Endothelial cell of umbilical vein (primary cell): ENCODE measurements at regions not wholly inside any gene's neighbourhood (a gene's known extent, or its start where the extent isn't known, plus 50 kb on each side); places are given as distances from the start of the nearest gene placed in this dataset.

ENCODE experiments used
- BruUV-seq: library from RNA; stranded (reverse); fragments of 400-500 nt; replicated peaks from 2 replicates; lab custom pipeline; 2021; lab: Mats Ljungman, UMichigan
- CTCF ChIA-PET: fragments of 300-600, 350-600 bp; sonication (Branson Sonifier 250); formaldehyde crosslinking; loops from one replicate; lab custom pipeline; 2021; ENCODE audit warnings: antibody characterized with exemption, inconsistent platforms; lab: Charles Lee
- POLR2A ChIA-PET: fragments of 300-600, 350-600 bp; sonication (Branson Sonifier 250); formaldehyde crosslinking; loops from one replicate; lab custom pipeline; 2021; ENCODE audit warnings: antibody characterized with exemption, inconsistent platforms; lab: Charles Lee
- DNase-seq: peaks from one replicate; pipeline ENCODE4 v3.0.0-alpha.2; 2011; ENCODE audit warnings: low read depth, low spot score
- FAIRE-seq: peaks from 2 replicates; lab custom pipeline; 2011; peaks lifted over from hg19 to GRCh38; lab: Jason Lieb, UNC
- H2AFZ ChIP-seq: 2 replicates; pipeline ENCODE4 v1.6.0; 2012; ENCODE audit warnings: low read depth, low read length, control low read depth, inconsistent platforms
- H3K27ac ChIP-seq: 2 replicates; pipeline ENCODE4 v1.5.1; 2011; ENCODE audit warnings: low read depth, mild to moderate bottlenecking, control low read depth, low read length, moderate library complexity; ENCODE audit not compliant: insufficient read depth
- H3K27me3 ChIP-seq, 2 experiments: 2 replicates each; pipeline versions ENCODE4 v1.6.0 to v1.6.1; 2011; ENCODE audit warnings: low read length in 2 of 2, mixed read lengths in 1 of 2; ENCODE audit not compliant: control insufficient read depth in 2 of 2, insufficient read depth in 2 of 2
- H3K36me3 ChIP-seq, 2 experiments: 2 replicates in 1 of 2; 3 replicates in 1 of 2; pipeline ENCODE4 v1.5.1; 2011; ENCODE audit warnings: low read length in 2 of 2, mild to moderate bottlenecking in 1 of 2, moderate library complexity in 1 of 2; ENCODE audit not compliant: control insufficient read depth in 2 of 2, insufficient read depth in 2 of 2; ENCODE audit errors: extremely low read depth in 1 of 2
- H3K4me1 ChIP-seq: 3 replicates; pipeline ENCODE4 v1.5.1; 2011; ENCODE audit warnings: mild to moderate bottlenecking, low read length; ENCODE audit not compliant: control insufficient read depth, insufficient read depth; ENCODE audit errors: extremely low read depth
- H3K4me2 ChIP-seq: 2 replicates; pipeline ENCODE4 v1.6.1; 2011; ENCODE audit warnings: low read length, control low read depth, mixed read lengths; ENCODE audit not compliant: insufficient read depth
- H3K4me3 ChIP-seq, 3 experiments: fragments of 200-600 bp in 1 of 3; sonication (generic), shearing (Covaris generic) in 1 of 3; replicated peaks in 1 of 3; 2 replicates each; pipeline ENCODE4 v1.5.1; 2011 to 2016; ENCODE audit warnings: control low read depth in 3 of 3, low read length in 3 of 3, mild to moderate bottlenecking in 2 of 3, inconsistent platforms in 1 of 3, low read depth in 1 of 3, moderate library complexity in 1 of 3; ENCODE audit not compliant: insufficient read depth in 1 of 3
- H3K79me2 ChIP-seq: 2 replicates; pipeline ENCODE4 v1.6.0; 2012; ENCODE audit warnings: low read length, inconsistent platforms; ENCODE audit not compliant: control insufficient read depth, insufficient read depth
- H3K9ac ChIP-seq: replicated peaks from 2 replicates; pipeline ENCODE3; 2011; ENCODE audit warnings: low read length, control low read depth; ENCODE audit not compliant: insufficient read depth; ENCODE audit errors: extremely low read depth
- H3K9me1 ChIP-seq: replicated peaks from 3 replicates; pipeline ENCODE4 v1.6.0; 2011; ENCODE audit warnings: mild to moderate bottlenecking, low read length; ENCODE audit not compliant: control insufficient read depth, insufficient read depth; ENCODE audit errors: extremely low read depth
- H3K9me3 ChIP-seq: replicated peaks from 2 replicates; pipeline ENCODE4 v1.5.1; 2012; ENCODE audit warnings: low read length, inconsistent platforms; ENCODE audit not compliant: control insufficient read depth, insufficient read depth
- H4K20me1 ChIP-seq: replicated peaks from 2 replicates; pipeline ENCODE3; 2011; ENCODE audit warnings: mild to moderate bottlenecking, low read length; ENCODE audit not compliant: control insufficient read depth, insufficient read depth; ENCODE audit errors: extremely low read depth
- CTCF ChIP-seq, 2 donors: IDR thresholded peaks; 1 replicate in 1 of 2; 2 replicates in 1 of 2; pipeline ENCODE4 v1.5.1; 2011; ENCODE audit warnings: low read length in 2 of 2, mild to moderate bottlenecking in 2 of 2, moderate library complexity in 2 of 2, control low read depth in 1 of 2, inconsistent platforms in 1 of 2, low read depth in 1 of 2; ENCODE audit not compliant: insufficient read depth in 1 of 2; ENCODE audit errors: extremely low read depth in 1 of 2
- EZH2 ChIP-seq: IDR thresholded peaks from 2 replicates; pipeline ENCODE4 v1.6.1; 2012; ENCODE audit warnings: borderline replicate concordance, low read depth, mild to moderate bottlenecking, moderate library complexity, low read length, inconsistent platforms; ENCODE audit not compliant: severe bottlenecking
- FOS ChIP-seq: IDR thresholded peaks from 2 replicates; pipeline ENCODE4 v1.6.1; 2011; ENCODE audit warnings: mild to moderate bottlenecking, low read length, moderate library complexity, borderline replicate concordance; ENCODE audit not compliant: insufficient read depth
- GATA2 ChIP-seq: IDR thresholded peaks from 2 replicates; pipeline ENCODE4 v1.7.0; 2011; ENCODE audit warnings: low read depth, mild to moderate bottlenecking, moderate library complexity, mixed read lengths, low read length; ENCODE audit not compliant: insufficient read length, insufficient read depth
- JUN ChIP-seq: IDR thresholded peaks from 2 replicates; pipeline ENCODE4 v1.6.1; 2011; ENCODE audit warnings: borderline replicate concordance, low read depth; ENCODE audit not compliant: insufficient read length, insufficient read depth
- MAX ChIP-seq: IDR thresholded peaks from 2 replicates; pipeline ENCODE4 v1.6.1; 2011; ENCODE audit not compliant: insufficient read depth, insufficient read length
- MYC ChIP-seq: IDR thresholded peaks from one replicate; pipeline ENCODE4 v1.6.1; 2011; ENCODE audit warnings: mild to moderate bottlenecking, low read depth, low read length
- POLR2AphosphoS5 ChIP-seq: IDR thresholded peaks from 2 replicates; pipeline ENCODE4 v1.6.1; 2012; ENCODE audit warnings: low read depth, mild to moderate bottlenecking, control low read depth, low read length, moderate library complexity; ENCODE audit not compliant: insufficient read depth
- dilution Hi-C: fragments of 300-500 bp; cut with MboI; formaldehyde crosslinking; loops from one replicate; pipeline ENCODE4 v1.15.0; 2019; ENCODE audit warnings: low sequenced_read_pairs; ENCODE audit not compliant: extremely low pct_ligation_motif_present
- intact Hi-C: fragments of 100-400 bp; cut with micrococcal nuclease; formaldehyde crosslinking; loops from one replicate; pipeline ENCODE4 v1.10.0; 2022

GRCh38 chr3:3666664-3667063 is 132.6 kb upstream of the LRRN1 start:
- Histone ChIP-seq H3K36me3 (no peaks in the 10 kb centered on the region), H3K4me2 (no peak overlapping the region), H3K79me2 (no peaks in the 10 kb centered on the region), H3K9me1 (no peaks in the 10 kb centered on the region), H2AFZ (no peak overlapping the region), H3K27ac (no peak overlapping the region), H3K4me3 (no peak overlapping the region), H3K4me1 (no peaks in the 10 kb centered on the region), H3K9ac (no peak overlapping the region), H3K9me3 (peaks cover 13% of the 10 kb centered on the region), H3K27me3 (no peaks in the 10 kb centered on the region), H4K20me1 (no peaks in the 10 kb centered on the region)
- dilution Hi-C loops (no loop called here), intact Hi-C loops (no loop called here)
- TF ChIP-seq JUN (no peak), GATA2 (no peak), CTCF (IDR thresholded peaks at IDR 0.05; ENCODE audit: extremely low read depth in 1 of 2, insufficient read depth in 1 of 2, low read depth in 1 of 2, low read length in 2 of 2) (no peak), MAX (no peak), MYC (no peak), FOS (no peak), EZH2 (no peak), POLR2AphosphoS5 (no peak)
- no TSS peak for BruUV-seq
- CTCF ChIA-PET: no interaction called here
- FAIRE-seq: no peak
- no peak for DNase-seq
- POLR2A ChIA-PET: no interaction called here
